ENCODE measurements at regions not wholly inside any gene's neighbourhood (a gene's known extent, or its start where the extent isn't known, plus 50 kb on each side); places are given as distances from the start of the nearest gene placed in this dataset.

DNA sequence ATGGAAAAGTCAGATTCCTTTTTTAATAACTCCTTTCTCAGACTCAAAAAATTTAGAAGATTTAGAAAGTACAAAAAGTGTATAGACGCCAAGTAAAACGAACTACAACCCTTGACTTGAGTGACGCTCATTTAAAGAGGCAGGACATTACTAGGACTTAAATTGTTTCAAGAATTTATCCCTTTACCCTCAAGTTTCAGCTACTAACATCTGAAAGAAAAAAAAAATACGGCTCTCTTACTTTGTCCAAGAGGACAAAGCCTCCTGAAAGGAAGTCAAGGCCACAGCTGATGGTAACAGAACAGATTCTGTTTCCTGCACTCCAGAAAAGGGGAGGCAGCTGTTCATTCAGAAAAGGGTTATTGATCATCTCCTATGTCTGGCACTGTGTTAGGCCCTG is 57.6 kb upstream of the PKDCC start:
- DNase-seq (ENCODE audit: low read depth) = no peak

DNA sequence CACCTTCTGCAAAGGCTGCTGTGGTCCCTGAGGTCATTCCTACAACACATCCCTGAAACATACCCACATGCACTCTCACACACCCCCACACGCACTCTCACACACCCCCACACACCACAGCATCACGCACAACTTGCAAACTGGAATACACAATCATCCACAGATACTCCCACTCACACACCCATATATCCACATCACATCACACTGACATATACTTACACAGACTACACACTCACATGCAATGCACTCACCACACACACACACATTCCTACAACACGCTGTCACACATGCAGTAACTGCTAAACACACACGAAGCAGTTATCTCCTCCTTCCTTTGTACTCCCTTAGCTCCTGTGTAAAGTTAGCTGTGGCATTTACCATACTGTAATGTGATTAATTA is 57.1 kb upstream of the PKDCC start:
- DNase-seq (ENCODE audit: low read depth) = no peak

DNA sequence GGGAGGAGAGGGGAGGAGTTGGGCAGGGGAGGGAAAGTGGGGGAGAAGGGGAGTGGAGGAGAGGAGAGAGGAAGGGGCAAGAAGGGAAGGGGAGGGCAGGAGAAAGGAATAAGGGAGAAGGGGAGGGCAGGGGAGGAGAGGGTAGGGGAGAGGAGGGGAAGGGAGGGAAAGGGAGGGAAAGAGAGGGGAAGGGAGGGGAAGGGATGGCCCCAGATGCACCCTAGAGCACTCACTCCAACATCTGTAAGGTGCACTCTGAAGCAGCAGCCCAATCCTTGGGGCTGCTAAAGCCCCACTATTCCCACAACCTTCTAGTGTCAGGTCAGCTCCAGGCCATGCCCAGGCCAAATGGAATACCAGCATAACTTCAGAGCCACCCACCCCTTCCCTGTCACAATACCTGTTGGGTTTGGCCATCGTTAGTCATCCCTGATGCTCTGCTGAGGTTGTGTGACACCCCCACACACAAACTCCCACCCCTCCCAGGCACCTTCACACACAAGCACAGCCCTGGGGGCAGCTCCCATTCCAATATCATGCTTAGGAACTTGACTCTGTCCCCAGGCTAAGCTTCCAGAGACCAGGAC is 55.7 kb upstream of the PKDCC start:
- DNase-seq (ENCODE audit: low read depth) = no peak

DNA sequence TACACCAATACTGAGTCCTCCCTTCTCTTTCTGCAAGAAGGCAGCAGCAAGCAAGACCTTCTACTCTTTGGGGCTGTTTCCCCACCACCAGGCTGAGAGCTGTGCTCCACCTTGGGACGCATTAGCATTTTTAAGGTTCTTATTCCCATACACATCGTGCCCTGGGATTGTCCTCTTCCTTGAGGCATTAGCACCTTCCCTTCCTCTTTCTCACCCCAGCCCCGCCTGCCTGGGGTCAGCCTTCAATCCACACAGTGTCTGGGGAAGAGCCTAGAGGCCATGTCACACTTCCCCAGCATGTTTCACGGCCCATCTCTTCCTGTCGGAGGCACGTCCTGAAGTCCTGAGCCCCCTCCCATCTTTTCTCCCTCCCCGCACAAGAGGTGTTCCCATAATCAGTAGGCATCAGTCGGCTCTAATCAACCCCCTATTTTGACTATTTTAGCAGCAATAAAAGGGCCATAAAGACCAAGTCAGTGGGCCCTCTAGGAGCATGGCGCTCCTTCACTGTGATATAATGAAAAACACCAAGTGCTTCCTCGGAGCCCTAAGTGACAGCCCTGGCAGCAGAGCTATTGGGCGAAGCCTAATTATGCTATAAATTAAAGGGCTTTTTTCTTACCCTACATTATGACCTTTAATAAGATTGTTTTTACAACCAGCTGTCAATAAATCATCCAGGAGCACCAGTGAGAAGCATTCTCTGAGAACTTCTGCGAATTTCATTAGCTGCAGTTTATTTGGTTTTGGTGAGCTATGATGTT is 55.0 kb upstream of the PKDCC start:
- no peak for DNase-seq (ENCODE audit: low read depth)

DNA sequence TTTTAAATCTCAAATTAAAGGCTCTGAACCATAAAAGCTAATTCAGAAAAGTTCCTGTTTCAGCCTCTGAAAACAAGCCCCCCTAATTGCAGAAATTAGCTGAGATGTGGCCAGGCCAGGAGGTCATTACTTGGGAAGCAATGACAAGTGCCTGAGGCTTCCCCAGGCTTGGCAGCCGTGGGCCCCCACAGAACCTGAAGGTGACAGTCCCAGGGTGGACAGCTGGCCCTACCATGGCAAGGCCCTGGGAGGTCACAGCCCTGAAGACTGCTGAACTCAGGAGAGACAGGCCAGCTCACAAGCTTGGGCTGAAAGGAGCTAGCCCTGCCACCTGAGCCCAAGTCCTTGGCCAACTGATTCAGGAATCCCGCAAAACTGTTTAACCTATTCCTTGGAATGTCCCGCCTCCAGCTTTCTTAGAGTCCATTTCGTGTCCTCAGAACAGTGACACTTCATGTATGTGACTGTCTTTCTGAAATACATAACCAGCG is 54.3 kb upstream of the PKDCC start:
- no peak for DNase-seq (ENCODE audit: low read depth)

DNA sequence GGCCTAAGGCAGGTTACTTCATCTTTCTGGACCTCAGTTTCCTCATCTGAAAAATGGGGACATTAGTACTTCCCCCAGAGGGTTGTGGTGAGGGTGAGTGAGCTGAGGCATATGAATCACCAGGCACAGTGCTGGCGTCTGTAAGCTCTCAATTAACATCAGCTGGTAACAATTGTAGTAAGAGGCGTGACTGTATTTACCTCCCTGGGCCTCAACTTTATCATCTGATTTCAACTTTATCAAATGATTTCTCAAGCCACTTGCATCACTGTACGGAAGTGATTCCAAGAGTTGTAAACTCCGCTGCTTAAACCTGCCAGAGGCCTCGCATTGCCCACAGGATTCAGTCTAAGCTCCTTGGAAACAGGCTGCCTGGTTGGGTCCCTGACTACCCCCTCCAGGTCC is 53.6 kb upstream of the PKDCC start:
- DNase-seq (ENCODE audit: low read depth) = no peak

DNA sequence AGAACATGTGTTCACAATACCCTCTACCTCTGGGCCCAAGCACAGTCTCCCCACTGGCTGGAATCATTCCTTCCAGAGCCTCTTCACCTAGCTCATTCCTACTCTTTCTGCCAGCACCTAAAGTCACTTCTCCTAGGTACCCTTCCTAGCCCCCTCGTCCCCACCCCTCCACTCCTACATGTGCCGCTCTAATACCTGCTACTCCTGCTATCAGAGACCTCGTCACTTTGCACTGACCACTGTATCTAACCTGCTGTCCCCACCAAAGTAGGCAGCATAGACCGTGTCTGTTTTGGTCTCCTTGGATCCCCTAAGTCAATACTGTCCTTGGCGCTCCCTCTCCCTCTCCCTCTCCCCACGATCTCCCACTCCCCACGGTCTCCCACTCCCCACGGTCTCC is 53.2 kb upstream of the PKDCC start:
- DNase-seq (ENCODE audit: low read depth) = no peak

DNA sequence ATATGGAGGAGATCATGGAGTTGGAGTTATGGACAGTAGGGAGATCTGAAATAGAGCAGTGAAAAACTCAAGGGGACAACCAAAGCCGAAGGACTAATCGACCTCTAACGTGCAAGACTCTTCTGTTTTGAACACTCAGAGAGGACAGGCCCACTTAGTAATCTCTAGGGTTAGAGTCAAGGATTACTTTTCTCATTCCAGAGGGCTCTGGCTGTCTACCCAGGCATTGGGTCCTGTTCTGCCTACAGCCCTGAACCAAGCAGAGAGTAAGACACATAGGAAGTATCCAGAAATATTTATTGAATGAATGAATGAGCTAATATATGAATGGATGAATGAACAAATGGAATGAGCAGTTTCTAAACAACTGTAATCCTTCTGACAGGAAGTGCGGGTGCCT is 50.3 kb upstream of the PKDCC start:
- DNase-seq (ENCODE audit: low read depth) = no peak
